HL-60/S4 treated with phorbol 12-myristate 13-acetate at 8.2 ng/mL for 4 days and 3 days (cell line): ENCODE measurements at regions not wholly inside any gene's neighbourhood (a gene's known extent, or its start where the extent isn't known, plus 50 kb on each side); places are given as distances from the start of the nearest gene placed in this dataset.

Experiments used
- in situ Hi-C: fragments of 300-500 bp; cut with MboI; formaldehyde crosslinking; loops from 2 replicates; pipeline ENCODE4 v1.15.0; 2022; ENCODE audit warnings: low sequenced_read_pairs

DNA sequence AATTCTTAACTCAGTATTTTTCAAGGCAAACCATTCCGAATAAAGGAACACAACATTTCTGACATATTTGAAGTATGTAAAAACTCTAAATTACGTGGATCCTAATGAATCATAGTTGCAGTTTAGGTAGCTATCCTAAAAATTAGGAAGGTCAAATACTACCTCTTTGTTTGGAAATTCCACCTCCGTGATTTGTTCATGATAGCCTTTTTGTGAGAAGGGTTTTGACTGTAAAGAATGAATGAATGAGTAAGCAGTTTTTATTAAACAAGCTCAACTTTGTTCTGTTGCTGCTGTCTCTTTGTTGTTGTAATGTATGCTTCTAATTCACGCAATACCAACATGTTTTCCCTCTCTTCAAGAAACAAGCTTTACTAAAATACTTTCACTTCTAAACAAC lies 840.4 kb downstream of the USP25 start:
- in situ Hi-C loops, result no loop called here

DNA sequence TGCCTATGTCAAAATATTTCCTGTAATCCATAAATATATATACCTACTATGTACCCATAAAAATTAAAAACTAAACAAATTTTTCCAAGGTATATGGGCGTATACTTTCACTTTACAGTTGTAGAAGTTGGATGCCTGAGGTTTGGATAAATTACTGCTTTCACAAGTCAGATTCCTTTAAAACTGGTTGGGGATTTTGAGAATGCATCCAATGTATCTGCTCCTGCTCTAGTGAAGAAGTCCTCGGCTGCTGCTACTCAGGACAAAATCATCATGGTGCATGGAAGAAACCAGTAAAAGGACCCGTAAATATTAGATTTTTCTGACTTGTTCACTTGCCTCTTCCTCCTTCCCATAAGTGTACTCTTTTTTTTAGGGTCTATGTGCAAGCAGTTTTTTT lies 841.1 kb downstream of the USP25 start:
- in situ Hi-C loops, result no loop called here

- in situ Hi-C loops, result no loop called here
Measured at GRCh38 chr21:16571594-16571993, 841.8 kb downstream of the USP25 start.

DNA sequence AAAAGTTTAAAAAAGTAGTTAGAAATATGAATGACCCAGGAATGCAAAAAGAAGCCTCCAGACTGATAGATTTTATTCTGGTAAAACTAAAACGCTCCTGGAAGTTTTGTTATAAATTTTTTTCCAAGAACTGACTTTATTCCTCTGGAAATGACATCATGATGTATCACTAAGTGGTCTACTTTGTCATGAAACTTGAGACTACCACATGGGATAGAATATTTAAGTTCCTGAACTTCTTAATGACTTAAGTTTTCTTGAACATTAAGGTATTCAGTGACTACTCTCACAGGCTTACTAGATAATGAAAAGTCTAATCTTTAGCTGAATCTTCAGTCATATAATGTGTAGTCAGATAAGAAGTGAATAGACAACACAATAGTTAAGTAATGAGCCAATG lies 842.2 kb downstream of the USP25 start:
- in situ Hi-C loops, result no loop called here

- in situ Hi-C loops, result no loop called here
Measured at GRCh38 chr21:16573578-16573977, 843.8 kb downstream of the USP25 start.

DNA sequence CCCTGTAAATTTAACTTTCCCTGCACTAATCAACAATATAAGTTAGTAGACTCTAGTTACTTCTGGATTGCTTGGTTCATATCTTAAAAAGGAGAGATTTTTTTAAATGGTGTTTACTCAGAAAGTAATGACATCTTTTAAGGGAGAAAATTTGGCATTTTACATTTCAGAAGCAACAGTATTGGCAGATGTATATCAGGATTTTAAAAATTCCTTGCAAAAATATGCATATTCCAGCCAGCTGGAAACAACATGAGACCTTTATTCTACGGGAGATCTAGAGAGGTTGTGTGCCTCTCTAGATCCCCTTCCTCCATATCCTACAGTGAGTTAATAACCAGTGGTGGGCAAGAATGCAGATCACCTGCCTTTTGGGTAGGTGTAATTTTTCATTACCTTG lies 848.2 kb downstream of the USP25 start:
- in situ Hi-C loops, result no loop called here

- in situ Hi-C loops, result no loop called here
Measured at GRCh38 chr21:16578912-16579311, 849.1 kb downstream of the USP25 start.

- in situ Hi-C loops, result no loop called here
Measured at GRCh38 chr21:16579538-16579937, 849.8 kb downstream of the USP25 start.

DNA sequence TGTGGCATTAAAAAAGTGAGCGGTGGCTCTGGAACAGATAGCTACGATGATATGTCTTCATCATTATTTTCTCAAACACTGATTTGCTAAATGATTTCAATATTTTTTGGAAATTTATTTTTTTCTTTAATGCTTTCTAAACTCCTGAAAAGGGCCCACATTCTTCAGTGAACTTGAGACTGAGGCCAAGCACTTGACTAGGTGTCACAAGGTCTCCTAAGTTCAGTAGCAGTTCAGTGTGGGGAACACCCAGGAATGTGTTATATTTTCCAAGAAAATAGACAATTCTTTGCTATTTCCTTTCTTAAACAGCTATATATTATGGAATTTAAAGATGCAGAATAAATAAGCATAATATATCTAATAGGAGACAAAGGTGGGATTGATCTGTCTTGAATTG lies 850.9 kb downstream of the USP25 start:
- in situ Hi-C loops, result no loop called here

- in situ Hi-C loops, result no loop called here
Measured at GRCh38 chr21:16583556-16583955, 853.8 kb downstream of the USP25 start.

DNA sequence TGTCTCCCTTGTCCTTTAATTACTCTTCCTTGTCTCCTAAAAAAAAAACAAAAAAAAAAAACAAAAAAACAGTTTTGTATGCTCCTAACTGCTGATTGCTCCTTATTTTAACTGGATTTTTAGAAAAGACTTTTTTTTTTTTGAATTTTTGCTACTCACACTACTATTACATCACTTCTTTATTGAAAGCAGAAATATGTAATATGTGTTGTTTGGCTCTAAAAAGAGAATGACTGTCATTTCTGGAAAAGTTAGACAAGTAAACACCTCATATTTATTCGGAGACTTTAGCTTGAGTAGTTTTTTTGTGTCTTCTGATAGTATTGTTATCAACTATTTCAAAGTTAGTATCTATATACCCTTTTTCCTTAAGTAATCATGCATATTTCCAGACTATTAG lies 855.0 kb downstream of the USP25 start:
- in situ Hi-C loops, result no loop called here

DNA sequence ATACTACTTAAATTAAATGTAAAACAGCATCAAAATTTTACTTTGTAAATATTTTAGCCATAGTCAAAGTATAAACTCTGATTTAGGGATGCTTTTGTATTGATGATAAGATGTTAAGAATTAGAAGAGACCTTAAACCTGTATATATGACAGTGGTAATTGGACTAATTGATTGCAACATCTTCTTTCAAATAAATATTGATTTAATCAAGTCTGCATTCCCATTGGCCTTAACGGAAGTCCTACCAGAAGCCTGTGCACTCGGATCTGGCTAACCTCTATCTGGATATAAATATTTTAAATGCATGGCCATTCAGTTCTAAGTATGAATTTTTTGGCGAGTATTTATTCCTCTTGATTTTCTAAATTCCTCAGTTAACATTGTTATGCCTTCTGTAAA lies 856.1 kb downstream of the USP25 start:
- in situ Hi-C loops, result no loop called here

DNA sequence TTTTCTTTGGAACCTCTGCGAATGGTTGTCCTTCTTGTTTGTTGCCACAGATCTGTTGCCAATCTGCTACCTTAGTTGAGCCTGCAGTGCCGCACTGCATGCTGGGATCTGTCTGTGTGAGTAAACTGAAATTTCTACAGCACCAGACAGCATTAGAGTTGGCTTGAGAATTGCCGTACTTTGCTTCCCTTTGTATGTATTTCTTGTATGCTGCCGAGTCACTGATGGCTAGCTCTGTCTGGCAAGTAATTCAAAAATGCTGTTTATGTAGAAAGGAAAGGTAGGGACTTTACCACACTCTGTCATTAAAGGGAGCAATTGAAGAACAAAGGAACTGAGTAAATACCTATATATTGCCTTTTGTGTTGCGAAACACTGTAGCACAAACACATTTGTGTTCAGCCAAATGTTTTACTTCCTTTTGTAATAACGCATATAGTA lies 857.4 kb downstream of the USP25 start:
- in situ Hi-C loops, result no loop called here

DNA sequence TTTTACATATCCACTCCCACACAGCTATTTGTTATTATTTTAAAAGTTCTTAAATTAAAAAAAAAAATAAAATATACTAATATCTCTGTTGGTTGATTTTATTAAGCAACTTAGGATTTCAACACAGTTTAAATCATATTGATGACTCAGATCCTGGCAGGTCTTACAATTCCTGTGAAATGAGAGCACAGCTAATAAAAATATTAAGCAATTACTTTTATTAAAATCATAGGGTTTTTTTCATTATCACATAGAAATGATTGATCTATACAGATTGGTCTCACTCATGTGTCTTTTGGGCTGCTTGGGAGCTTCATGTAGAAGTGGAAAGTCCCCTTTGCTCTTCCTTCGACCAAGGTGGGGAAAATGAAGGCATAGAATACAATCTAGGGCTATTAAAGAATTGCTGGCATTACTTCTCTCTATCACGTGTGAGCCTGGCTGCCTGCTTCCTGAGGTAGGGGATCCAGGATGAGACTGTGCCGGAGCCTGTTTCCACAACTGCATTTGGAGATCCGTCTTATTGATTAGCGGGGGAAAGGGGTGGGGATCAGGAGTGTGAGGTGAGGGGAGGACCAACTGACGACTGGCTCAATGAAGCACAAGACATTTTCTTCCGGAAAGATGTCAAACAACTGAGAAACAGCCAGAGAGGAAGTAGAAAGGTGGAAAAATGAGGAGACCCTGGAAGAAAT lies 858.0 kb downstream of the USP25 start:
- in situ Hi-C loops, result no loop called here

GRCh38 chr21:16588433-16588860 lies 858.7 kb downstream of the USP25 start:
- in situ Hi-C loops, result no loop called here

DNA sequence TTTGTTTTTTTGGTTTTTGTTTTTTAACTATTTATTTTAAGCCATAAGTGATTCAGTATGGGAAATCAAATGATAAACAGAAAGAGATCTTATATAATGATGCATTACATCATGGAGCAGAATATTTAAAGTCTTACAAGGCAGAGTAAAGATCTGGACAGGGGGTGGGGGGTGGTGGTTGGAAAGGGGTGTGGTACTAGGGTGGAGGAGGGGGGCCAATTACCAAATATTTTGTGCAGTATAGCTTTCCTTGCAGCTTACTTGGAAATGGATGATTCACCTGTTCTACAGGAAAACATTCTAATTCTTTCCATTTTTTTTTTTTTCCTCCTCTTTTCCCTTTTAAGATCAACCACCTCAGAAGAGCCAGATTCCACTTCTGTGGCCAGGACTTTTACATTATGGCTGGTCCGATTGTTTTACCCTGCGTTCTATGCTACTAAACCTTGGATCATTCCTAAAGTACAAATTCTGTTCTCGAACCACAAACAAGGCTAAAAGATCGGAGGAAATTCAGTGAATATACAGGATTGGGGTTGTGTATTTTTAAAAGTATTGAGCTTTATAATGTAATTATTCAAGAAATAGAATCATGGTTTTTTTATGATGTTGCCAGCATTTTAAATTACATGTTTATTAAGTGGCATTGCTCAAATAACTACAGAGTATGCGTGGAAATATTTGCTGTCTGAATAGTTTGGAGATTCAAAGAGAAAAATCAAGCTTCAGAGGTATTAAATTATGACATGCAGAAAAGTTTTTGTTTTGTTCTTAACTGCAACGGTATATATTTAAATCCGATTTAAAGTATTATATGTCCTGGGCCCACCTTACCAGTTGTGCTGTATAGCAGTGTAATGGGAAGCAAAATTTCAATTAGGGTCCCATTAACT lies 859.5 kb downstream of the USP25 start:
- in situ Hi-C loops, result no loop called here

DNA sequence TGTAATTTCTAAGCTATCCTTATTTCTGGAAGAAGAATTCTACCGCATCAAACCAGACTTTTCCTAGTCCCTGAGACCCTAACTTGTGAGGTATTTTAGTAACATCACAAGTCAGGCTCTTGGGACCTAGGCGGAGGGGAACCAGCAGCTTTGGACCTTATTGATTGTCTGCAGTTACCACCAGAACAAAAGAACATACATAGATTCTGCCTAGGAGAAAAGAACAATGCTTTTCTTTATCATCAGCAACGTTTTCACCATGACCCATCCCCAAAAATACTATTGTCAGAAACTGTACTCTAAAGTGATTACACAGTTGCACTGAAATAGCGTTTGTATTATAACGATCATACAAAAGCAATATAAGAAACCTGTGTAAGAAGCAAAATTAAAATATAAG lies 860.4 kb downstream of the USP25 start:
- in situ Hi-C loops, result no loop called here

GRCh38 chr21:16590641-16591292 lies 861.0 kb downstream of the USP25 start:
- in situ Hi-C loops, result no loop called here

GRCh38 chr21:16592381-16592780 lies 862.6 kb downstream of the USP25 start:
- in situ Hi-C loops, result no loop called here

GRCh38 chr21:16594191-16594590 lies 864.4 kb downstream of the USP25 start:
- in situ Hi-C loops, result no loop called here

DNA sequence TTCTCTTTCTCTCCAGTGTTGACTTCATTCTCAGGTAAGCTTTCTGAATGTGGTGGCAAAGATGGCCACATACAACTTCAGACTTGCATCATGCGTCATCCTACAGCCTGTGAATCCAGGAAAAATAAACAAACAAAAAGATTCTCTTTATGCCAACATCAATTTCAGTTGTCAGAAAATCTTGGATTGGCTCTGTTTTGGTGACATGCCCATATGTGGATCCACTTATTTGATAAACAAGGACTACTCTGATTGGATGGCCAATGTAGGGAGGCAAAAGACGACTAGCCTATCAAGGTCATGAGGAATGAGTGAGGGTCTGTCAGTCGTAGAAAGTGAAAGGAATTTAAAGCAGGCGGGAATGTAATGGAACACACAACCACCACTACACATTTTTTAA lies 866.6 kb downstream of the USP25 start:
- in situ Hi-C loops, result no loop called here

DNA sequence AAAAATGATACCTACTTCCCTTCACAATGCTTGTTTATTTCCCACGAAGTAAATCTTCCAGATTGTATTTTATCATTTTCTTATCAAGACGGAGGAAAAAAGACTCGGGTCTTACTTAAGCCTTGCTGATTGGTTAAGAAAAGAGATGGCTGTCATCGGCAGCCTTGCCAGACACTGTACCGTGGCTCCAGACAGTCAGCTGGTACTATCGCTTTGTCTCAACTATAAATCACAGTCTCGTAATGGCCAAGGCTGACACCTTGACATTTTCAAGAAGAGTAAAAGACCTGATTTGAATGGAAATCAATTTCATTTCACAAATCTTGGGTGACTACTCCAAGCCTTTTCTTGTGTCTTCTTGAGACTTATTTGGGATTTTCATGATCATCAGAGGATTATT lies 868.0 kb downstream of the USP25 start:
- in situ Hi-C loops, result no loop called here
